Activated B cell treated with CpG ODN at 0.5 μM for 24 hours (primary cell): ENCODE measurements at regions not wholly inside any gene's neighbourhood (a gene's known extent, or its start where the extent isn't known, plus 50 kb on each side); places are given as distances from the start of the nearest gene placed in this dataset.

Source experiments
- ATAC-seq: fragments of 200-7000 bp; cut with Tn5 transposase; one replicate; pipeline ENCODE4 v1.10.0; 2021; ENCODE audit warnings: low read depth, mild to moderate bottlenecking, moderate library complexity
- CTCF ChIA-PET: fragments of 350-600 bp; sonication (Branson Sonifier 250); formaldehyde crosslinking; loops from one replicate; lab custom pipeline; 2021; ENCODE audit warnings: antibody characterized with exemption; lab: Charles Lee
- POLR2A ChIA-PET: fragments of 350-600 bp; sonication (Branson Sonifier 250); formaldehyde crosslinking; loops from one replicate; lab custom pipeline; 2021; ENCODE audit warnings: antibody characterized with exemption; lab: Charles Lee
- DNase-seq: peaks from one replicate; pipeline ENCODE4 v3.0.0; 2022
- H3K27ac Mint-ChIP-seq: one replicate; pipeline ENCODE4 v1.8.0; 2020; ENCODE audit warnings: mixed read lengths
- H3K27me3 Mint-ChIP-seq: one replicate; pipeline ENCODE4 v1.8.0; 2021; ENCODE audit warnings: mixed read lengths
- H3K36me3 Mint-ChIP-seq: one replicate; pipeline ENCODE4 v1.8.0; 2021; ENCODE audit warnings: low read depth, mixed read lengths
- H3K4me1 Mint-ChIP-seq: one replicate; pipeline ENCODE4 v1.8.0; 2021; ENCODE audit warnings: mixed read lengths
- H3K4me3 Mint-ChIP-seq: one replicate; pipeline ENCODE4 v1.8.0; 2020; ENCODE audit warnings: mild to moderate bottlenecking, mixed read lengths
- H3K9me3 Mint-ChIP-seq: one replicate; pipeline ENCODE4 v1.8.0; 2020; ENCODE audit warnings: mixed read lengths
- intact Hi-C: fragments of 100-400 bp; cut with micrococcal nuclease; formaldehyde crosslinking; loops from one replicate; pipeline ENCODE4 v1.15.1; 2024
- TF ChIP-seq, protein P1 (sequence below): fragments of 200-600 bp; IDR thresholded peaks from one replicate; pipeline ENCODE4 v1.8.0; 2022; ENCODE audit warnings: antibody characterized with exemption, mild to moderate bottlenecking

DNA sequence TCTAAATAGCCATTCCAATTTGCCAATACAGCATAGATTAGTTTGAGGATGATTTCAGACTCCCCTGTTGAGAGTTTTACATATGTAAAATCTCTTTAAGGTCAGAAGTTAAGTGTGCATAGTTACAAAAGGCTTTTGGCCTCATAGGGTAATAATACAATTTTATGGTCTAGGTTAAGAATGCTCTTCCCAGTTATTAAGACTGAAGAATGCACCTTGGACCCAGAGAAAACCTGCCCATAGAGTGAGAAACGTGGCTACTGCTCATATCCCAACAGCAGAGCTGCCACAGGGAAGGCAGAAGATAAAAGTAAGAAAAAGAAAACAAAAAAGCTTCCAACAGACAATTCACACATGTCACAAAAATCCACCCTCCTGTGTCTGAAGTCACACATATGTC, 255.9 kb downstream of the LMO4 start:
- Mint-ChIP-seq H3K9me3 (no peaks in the 10 kb centered on the region), H3K4me3 (no peak overlapping the region), H3K36me3 (no peaks in the 10 kb centered on the region), H3K27me3 (peaks cover 3% of the 10 kb centered on the region), H3K4me1 (peaks cover 19% of the 10 kb centered on the region), H3K27ac (no peak overlapping the region)
- DNase-seq: no peak
- intact Hi-C loops: no loop called here
- TF ChIP-seq, protein P1, sequence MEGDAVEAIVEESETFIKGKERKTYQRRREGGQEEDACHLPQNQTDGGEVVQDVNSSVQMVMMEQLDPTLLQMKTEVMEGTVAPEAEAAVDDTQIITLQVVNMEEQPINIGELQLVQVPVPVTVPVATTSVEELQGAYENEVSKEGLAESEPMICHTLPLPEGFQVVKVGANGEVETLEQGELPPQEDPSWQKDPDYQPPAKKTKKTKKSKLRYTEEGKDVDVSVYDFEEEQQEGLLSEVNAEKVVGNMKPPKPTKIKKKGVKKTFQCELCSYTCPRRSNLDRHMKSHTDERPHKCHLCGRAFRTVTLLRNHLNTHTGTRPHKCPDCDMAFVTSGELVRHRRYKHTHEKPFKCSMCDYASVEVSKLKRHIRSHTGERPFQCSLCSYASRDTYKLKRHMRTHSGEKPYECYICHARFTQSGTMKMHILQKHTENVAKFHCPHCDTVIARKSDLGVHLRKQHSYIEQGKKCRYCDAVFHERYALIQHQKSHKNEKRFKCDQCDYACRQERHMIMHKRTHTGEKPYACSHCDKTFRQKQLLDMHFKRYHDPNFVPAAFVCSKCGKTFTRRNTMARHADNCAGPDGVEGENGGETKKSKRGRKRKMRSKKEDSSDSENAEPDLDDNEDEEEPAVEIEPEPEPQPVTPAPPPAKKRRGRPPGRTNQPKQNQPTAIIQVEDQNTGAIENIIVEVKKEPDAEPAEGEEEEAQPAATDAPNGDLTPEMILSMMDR: no peak
- no peak for ATAC-seq
- ChIA-PET POLR2A (no interaction called here), CTCF (no interaction called here)

DNA sequence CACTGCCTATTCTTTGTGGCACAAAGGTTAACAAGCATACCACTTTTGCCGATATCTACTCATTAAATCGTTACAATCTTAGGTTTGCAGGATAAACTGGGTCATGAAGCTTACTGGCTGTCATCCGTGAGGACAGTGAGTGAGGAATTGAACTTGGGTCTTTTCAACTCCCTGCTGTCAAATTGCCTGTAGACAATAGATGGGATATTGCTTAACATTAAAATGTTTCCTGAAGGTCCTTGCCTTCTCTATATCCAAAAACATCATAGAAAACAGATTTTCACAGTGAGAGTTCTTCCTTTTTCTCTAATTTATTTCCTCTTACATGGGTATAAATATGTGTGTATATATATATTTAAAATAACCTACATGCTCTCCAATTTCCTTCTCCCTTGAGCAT, 257.8 kb downstream of the LMO4 start:
- intact Hi-C loops: no loop called here
- DNase-seq (no peak), ATAC-seq (no peak)
- TF ChIP-seq, protein P1: no peak
- no peak overlapping the region for H3K4me3 Mint-ChIP-seq
- H3K9me3 Mint-ChIP-seq: no peaks in the 10 kb centered on the region
- CTCF ChIA-PET: no interaction called here
- H3K36me3 Mint-ChIP-seq: no peaks in the 10 kb centered on the region
- no peaks in the 10 kb centered on the region for H3K27me3 Mint-ChIP-seq
- peaks cover 19% of the 10 kb centered on the region for H3K4me1 Mint-ChIP-seq
- no peak overlapping the region for H3K27ac Mint-ChIP-seq
- POLR2A ChIA-PET: no interaction called here

DNA sequence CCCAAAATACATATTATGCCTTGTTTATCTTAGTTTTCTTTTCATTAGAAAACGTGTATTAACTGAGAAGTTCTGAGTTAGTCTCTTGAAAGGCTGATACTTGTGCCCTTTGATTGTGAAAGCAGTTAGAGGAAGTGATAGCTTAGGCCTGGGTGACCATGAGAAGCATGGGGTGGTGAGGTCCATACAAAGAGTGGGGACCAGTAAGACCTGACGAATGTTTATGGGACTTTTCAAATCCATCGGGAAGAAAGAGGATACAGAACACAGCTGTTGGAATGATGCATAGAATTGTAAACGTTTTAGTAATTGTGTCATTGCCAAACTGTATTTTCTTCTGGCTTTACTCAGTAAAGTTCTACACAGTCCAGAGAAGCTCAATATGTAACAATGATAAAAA, 259.8 kb downstream of the LMO4 start:
- Mint-ChIP-seq H3K27me3 (no peaks in the 10 kb centered on the region), H3K36me3 (no peaks in the 10 kb centered on the region), H3K9me3 (no peaks in the 10 kb centered on the region), H3K27ac (peak overlapping the region; percentile 41), H3K4me3 (no peak overlapping the region), H3K4me1 (peaks cover 31% of the 10 kb centered on the region)
- ChIA-PET CTCF (no interaction called here), POLR2A (interaction anchor here (2.0 kb wide), 1 partner anchor 260 kb away, joined by 13 read pairs; the partner anchor contains the start of gene LMO4)
- intact Hi-C loops: loop anchor here (2.0 kb wide), 1 partner anchor 140 kb away; no protein-coding TSS in a partner anchor
- peak; percentile 52 for ATAC-seq
- TF ChIP-seq, protein P1: no peak
- no peak for DNase-seq

- Mint-ChIP-seq H3K36me3 (no peaks in the 10 kb centered on the region), H3K4me1 (peaks cover 35% of the 10 kb centered on the region), H3K4me3 (no peak overlapping the region), H3K9me3 (no peaks in the 10 kb centered on the region), H3K27ac (no peak overlapping the region), H3K27me3 (no peaks in the 10 kb centered on the region)
- no peak for DNase-seq
- TF ChIP-seq, protein P1: no peak
- POLR2A ChIA-PET: no interaction called here
- CTCF ChIA-PET: no interaction called here
- no peak for ATAC-seq
- intact Hi-C loops: no loop called here
Measured at GRCh38 chr1:87591492-87591891, 262.8 kb downstream of the LMO4 start.

GRCh38 chr1:87592156-87592555, 263.5 kb downstream of the LMO4 start:
- peak; percentile 75 for ATAC-seq
- H3K27ac Mint-ChIP-seq: no peak overlapping the region
- DNase-seq: no peak
- H3K4me1 Mint-ChIP-seq: peaks cover 32% of the 10 kb centered on the region
- H3K36me3 Mint-ChIP-seq: no peaks in the 10 kb centered on the region
- TF ChIP-seq, protein P1: no peak
- no peaks in the 10 kb centered on the region for H3K9me3 Mint-ChIP-seq
- no peak overlapping the region for H3K4me3 Mint-ChIP-seq
- POLR2A ChIA-PET: no interaction called here
- intact Hi-C loops: loop anchor here (2.0 kb wide), 1 partner anchor 263 kb away; the partner anchor contains the start of gene LMO4
- CTCF ChIA-PET: no interaction called here
- H3K27me3 Mint-ChIP-seq: no peaks in the 10 kb centered on the region
